HFFc6 (cell line): ENCODE measurements at regions not wholly inside any gene's neighbourhood (a gene's known extent, or its start where the extent isn't known, plus 50 kb on each side); places are given as distances from the start of the nearest gene placed in this dataset.
A peak's percentile ranks its signal among the peaks of the same experiment; 100 is the strongest.

ENCODE experiments used
- DNase-seq: peaks from one replicate; pipeline ENCODE4 v3.0.0-alpha.2; 2018
- H3K27ac Mint-ChIP-seq: 2 replicates; pipeline ENCODE4 v1.8.0; 2020; ENCODE audit warnings: mild to moderate bottlenecking, mixed read lengths
- H3K27me3 Mint-ChIP-seq: 2 replicates; pipeline ENCODE4 v1.8.0; 2021; ENCODE audit warnings: mild to moderate bottlenecking, moderate library complexity, mixed read lengths; ENCODE audit not compliant: insufficient read depth
- H3K36me3 Mint-ChIP-seq: 2 replicates; pipeline ENCODE4 v1.8.0; 2021; ENCODE audit warnings: low read depth, mixed read lengths
- H3K4me1 Mint-ChIP-seq: 2 replicates; pipeline ENCODE4 v1.8.0; 2020; ENCODE audit warnings: low read depth, mixed read lengths
- H3K4me3 Mint-ChIP-seq: 2 replicates; pipeline ENCODE4 v1.8.0; 2020; ENCODE audit warnings: mild to moderate bottlenecking, moderate library complexity, mixed read lengths
- H3K9me3 Mint-ChIP-seq: 2 replicates; pipeline ENCODE4 v1.8.0; 2020; ENCODE audit warnings: mild to moderate bottlenecking, mixed read lengths
- CTCF ChIP-seq: fragments of 200-600 bp; sonication (generic); IDR thresholded peaks from 2 replicates; pipeline ENCODE4 v1.5.0; 2021; ENCODE audit warnings: antibody characterized with exemption, mild to moderate bottlenecking

DNA sequence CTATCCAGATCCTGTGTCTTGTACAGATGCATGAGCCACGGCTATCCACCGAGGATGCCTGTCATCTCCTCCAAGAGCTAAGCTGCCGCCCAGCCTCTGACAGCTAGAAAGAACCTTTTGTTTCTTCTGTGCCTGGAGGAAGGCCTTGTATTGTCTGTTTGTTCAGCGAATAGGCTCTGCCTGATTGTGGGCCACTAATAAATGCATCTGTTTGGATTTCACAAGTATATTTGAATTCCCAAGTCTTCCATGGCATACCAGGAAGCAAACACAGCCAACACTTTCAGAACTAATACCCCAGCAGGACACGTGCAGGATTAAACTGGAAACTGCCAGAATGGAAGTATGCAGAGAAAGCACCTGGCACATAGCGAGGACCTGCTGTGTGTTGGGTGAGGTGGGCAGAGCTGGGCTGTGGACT, 92.7 kb upstream of the NEURL1B start:
- peaks cover 45% of the 10 kb centered on the region for H3K27me3 Mint-ChIP-seq
- no peak for DNase-seq
- no peaks in the 10 kb centered on the region for H3K9me3 Mint-ChIP-seq
- H3K36me3 Mint-ChIP-seq: no peaks in the 10 kb centered on the region; the same call in 1 of the 2 replicates
- no peak overlapping the region for H3K4me3 Mint-ChIP-seq
- H3K27ac Mint-ChIP-seq: no peak overlapping the region
- no peak for TF ChIP-seq CTCF
- H3K4me1 Mint-ChIP-seq: peaks cover 6% of the 10 kb centered on the region

GRCh38 chr5:172546196-172546595, 91.9 kb upstream of the SH3PXD2B start:
- no peak for TF ChIP-seq CTCF
- H3K4me1 Mint-ChIP-seq: peaks cover 11% of the 10 kb centered on the region
- H3K27me3 Mint-ChIP-seq: peaks cover 27% of the 10 kb centered on the region
- H3K27ac Mint-ChIP-seq: no peak overlapping the region
- H3K9me3 Mint-ChIP-seq: no peaks in the 10 kb centered on the region
- H3K36me3 Mint-ChIP-seq: no peaks in the 10 kb centered on the region
- no peak overlapping the region for H3K4me3 Mint-ChIP-seq
- no peak for DNase-seq

DNA sequence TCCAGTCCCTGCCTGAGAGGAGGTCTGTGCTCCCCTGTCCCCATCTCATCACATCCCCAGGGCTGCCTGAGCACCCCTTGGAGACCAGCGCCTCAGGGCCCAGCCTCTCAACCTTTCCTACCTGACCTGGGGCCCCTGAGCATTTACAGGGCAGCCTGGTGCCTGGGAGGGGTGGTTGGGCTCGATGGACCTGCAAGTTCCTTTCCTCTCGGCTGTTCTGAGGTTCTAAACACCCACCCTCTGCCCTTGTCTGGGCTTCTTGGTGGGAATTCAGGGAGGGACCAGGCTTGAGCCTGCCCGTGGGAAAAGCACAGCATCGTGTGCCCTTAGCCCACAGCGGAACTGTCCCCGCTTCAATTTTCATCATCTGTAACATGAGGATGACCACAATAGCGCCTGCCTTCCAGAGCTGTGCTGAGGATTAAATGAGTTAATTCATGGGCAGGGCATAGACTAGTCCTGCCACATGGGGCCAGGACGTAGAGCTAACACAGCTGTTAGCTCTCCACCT, 91.0 kb upstream of the SH3PXD2B start:
- TF ChIP-seq CTCF: no peak
- DNase-seq: no peak
- Mint-ChIP-seq H3K27me3 (peaks cover 26% of the 10 kb centered on the region), H3K36me3 (no peaks in the 10 kb centered on the region), H3K4me1 (peaks cover 14% of the 10 kb centered on the region), H3K9me3 (no peaks in the 10 kb centered on the region), H3K4me3 (no peak overlapping the region), H3K27ac (no peak overlapping the region)

DNA sequence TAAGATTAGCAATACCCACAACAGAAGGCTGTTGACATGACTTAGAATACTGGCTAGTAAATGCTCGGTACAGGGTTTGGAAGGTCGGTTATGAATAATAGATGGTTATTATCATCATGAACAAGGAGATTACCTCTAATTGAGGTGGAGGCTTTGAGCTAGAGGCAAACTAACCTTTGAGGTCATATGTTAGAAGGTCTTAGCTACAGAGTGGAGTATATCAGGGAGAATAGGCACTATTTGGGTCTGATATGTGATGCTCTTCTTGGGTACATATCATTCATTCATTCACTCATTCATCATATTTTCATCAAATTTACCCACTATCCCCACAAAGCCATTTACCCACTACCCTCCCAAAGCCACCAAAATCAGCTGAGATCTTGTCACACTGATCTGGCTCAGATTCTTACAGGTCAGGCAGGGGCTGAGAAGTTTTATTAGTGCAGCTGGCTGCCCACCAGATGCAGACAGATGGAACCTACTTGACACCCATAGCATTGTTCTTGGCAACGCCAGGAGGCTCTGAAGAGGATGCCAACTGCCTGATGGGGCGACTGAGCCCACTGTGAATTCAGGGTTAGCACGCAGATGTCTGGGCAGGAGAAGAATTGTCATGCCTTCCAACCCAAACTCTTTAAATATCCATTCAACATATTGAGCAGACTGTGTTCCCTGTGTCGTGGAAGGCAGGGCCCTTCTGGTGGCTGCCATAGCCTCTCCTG, 90.2 kb upstream of the SH3PXD2B start:
- H3K9me3 Mint-ChIP-seq: no peaks in the 10 kb centered on the region
- TF ChIP-seq CTCF: no peak
- no peak for DNase-seq
- peaks cover 26% of the 10 kb centered on the region for H3K27me3 Mint-ChIP-seq
- H3K36me3 Mint-ChIP-seq: no peaks in the 10 kb centered on the region
- H3K27ac Mint-ChIP-seq: no peak overlapping the region
- H3K4me1 Mint-ChIP-seq: peaks cover 14% of the 10 kb centered on the region
- H3K4me3 Mint-ChIP-seq: no peak overlapping the region

GRCh38 chr5:172543484-172544298, 89.4 kb upstream of the SH3PXD2B start:
- H3K27ac Mint-ChIP-seq: no peak overlapping the region
- peak; percentile 21 for DNase-seq
- no peak for TF ChIP-seq CTCF
- no peaks in the 10 kb centered on the region for H3K9me3 Mint-ChIP-seq
- peaks cover 14% of the 10 kb centered on the region for H3K4me1 Mint-ChIP-seq
- no peak overlapping the region for H3K4me3 Mint-ChIP-seq
- peaks cover 26% of the 10 kb centered on the region for H3K27me3 Mint-ChIP-seq
- H3K36me3 Mint-ChIP-seq: no peaks in the 10 kb centered on the region
